Heart left ventricle (tissue), 13 donors: ENCODE measurements at regions not wholly inside any gene's neighbourhood (a gene's known extent, or its start where the extent isn't known, plus 50 kb on each side); places are given as distances from the start of the nearest gene placed in this dataset.

Source experiments
- POLR2A ChIP-seq, 2 donors: fragments of 450-650 bp; IDR thresholded peaks; one replicate each; pipeline ENCODE4 v1.6.1; 2017; ENCODE audit warnings: antibody characterized with exemption in 2 of 2, mild to moderate bottlenecking in 2 of 2, moderate library complexity in 2 of 2
- TF ChIP-seq, protein P1 (sequence below), 12 donors: fragments of 200-600 bp; sonication (generic) in 4 of 12; IDR thresholded peaks; one replicate each; pipeline versions ENCODE4 v1.5.0 to v1.8.0; 2018 to 2022; ENCODE audit warnings: antibody characterized with exemption in 12 of 12, mild to moderate bottlenecking in 5 of 12
- donor health status: ischemic (EF 13 %, LVEDD 7.1; RV severe dilation, severe dysfunction).
- donor health status: DM: no; HTN: yes; CAD: no.
- donor health status: DM: no; HTN: no; CAD: no.
- donor health status: ischemic (EF 25% LVEDD 6.9; RV normal size, moderate dysfunction).
- donor health status: ischemic (EF 25% LVEDD 5.7; RV mildly dilated, moderate dysfunction).
- donor health status: ischemic (EF 35%, LVEDD 5.7; RV mildly dilated, moderate dysfunction).
- donor health status: nonischemic (EF 11% LVEDD 7.7; RV severe dilation, severe dysfunction).
- donor health status: DM: yes; HTN: yes; CAD: no.
- donor health status: PGD.
- donor health status: ischemic (EF 29% LVEDD 5.4; RV normal size, mild dysfunction).
- donor health status: nonischemic (EF 23%, LVEDD 6.1; RV moderate dilation, normal function).

DNA sequence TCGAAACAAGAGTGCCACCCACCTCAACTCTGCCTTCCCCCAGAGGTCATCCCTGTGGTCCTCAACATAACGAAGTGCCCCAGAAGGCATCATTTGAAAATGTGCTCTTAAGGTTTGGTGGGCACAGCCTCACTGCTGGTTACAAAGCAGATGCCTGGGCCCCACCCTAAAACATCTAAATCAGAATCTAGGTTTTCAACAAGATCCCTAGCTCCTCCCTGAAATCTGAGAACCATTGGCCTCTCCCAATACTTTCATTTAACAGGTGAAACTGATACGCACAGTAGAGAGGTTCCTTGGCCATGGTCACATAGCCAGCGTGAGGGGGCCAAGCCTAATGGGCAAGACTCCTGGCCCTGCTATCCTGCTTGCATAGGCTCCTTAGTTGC lies 376.2 kb upstream of the CLINT1 start:
- no peak for TF ChIP-seq POLR2A (IDR thresholded peaks at IDR 0.05)
- TF ChIP-seq, protein P1, sequence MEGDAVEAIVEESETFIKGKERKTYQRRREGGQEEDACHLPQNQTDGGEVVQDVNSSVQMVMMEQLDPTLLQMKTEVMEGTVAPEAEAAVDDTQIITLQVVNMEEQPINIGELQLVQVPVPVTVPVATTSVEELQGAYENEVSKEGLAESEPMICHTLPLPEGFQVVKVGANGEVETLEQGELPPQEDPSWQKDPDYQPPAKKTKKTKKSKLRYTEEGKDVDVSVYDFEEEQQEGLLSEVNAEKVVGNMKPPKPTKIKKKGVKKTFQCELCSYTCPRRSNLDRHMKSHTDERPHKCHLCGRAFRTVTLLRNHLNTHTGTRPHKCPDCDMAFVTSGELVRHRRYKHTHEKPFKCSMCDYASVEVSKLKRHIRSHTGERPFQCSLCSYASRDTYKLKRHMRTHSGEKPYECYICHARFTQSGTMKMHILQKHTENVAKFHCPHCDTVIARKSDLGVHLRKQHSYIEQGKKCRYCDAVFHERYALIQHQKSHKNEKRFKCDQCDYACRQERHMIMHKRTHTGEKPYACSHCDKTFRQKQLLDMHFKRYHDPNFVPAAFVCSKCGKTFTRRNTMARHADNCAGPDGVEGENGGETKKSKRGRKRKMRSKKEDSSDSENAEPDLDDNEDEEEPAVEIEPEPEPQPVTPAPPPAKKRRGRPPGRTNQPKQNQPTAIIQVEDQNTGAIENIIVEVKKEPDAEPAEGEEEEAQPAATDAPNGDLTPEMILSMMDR (IDR thresholded peaks at IDR 0.05), result no peak
